DOHH2 (cell line): ENCODE measurements at regions not wholly inside any gene's neighbourhood (a gene's known extent, or its start where the extent isn't known, plus 50 kb on each side); places are given as distances from the start of the nearest gene placed in this dataset.

Experiments
- H3F3A ChIP-seq: fragments of 200-600 bp; sonication (generic), shearing (Covaris generic); 2 replicates; pipeline ENCODE4 v1.6.0; 2016; ENCODE audit warnings: antibody characterized with exemption, mild to moderate bottlenecking; ENCODE audit not compliant: control insufficient read depth, insufficient read depth
- H3K27ac ChIP-seq: fragments of 200-600 bp; sonication (generic); 2 replicates; pipeline ENCODE4 v1.5.1; 2014; ENCODE audit warnings: low read depth, mild to moderate bottlenecking, low read length, moderate library complexity
- H3K27me3 ChIP-seq: fragments of 200-600 bp; sonication (generic); 2 replicates; pipeline ENCODE4 v1.6.1; 2014; ENCODE audit warnings: mild to moderate bottlenecking, low read length, mixed read lengths; ENCODE audit not compliant: control insufficient read depth
- H3K36me3 ChIP-seq: fragments of 200-600 bp; sonication (generic); 2 replicates; pipeline ENCODE4 v1.6.1; 2014; ENCODE audit warnings: mild to moderate bottlenecking, low read length, moderate library complexity, mixed read lengths; ENCODE audit not compliant: control insufficient read depth
- H3K4me1 ChIP-seq: fragments of 200-600 bp; sonication (generic); 2 replicates; pipeline ENCODE4 v1.6.1; 2014; ENCODE audit warnings: mild to moderate bottlenecking, low read length, mixed read lengths; ENCODE audit not compliant: control insufficient read depth
- H3K4me2 ChIP-seq: fragments of 200-600 bp; sonication (generic); 2 replicates; pipeline ENCODE4 v1.6.0; 2014; ENCODE audit warnings: mild to moderate bottlenecking, low read length, moderate library complexity
- H3K4me3 ChIP-seq: fragments of 200-600 bp; sonication (generic); 2 replicates; pipeline ENCODE4 v1.5.1; 2014; ENCODE audit warnings: mild to moderate bottlenecking, low read length, mixed read lengths
- H3K79me2 ChIP-seq: fragments of 200-600 bp; sonication (generic); 2 replicates; pipeline ENCODE4 v1.6.1; 2014; ENCODE audit warnings: mild to moderate bottlenecking, low read length, mixed read lengths; ENCODE audit not compliant: control insufficient read depth
- H3K9me2 ChIP-seq: fragments of 200-600 bp; sonication (generic); replicated peaks from 2 replicates; pipeline ENCODE4 v1.6.1; 2014; ENCODE audit warnings: mild to moderate bottlenecking, low read length, mixed read lengths; ENCODE audit not compliant: control insufficient read depth
- H3K9me3 ChIP-seq: fragments of 200-600 bp; sonication (generic); 2 replicates; pipeline ENCODE4 v1.6.1; 2014; ENCODE audit warnings: antibody characterized with exemption, low read length, mixed read lengths; ENCODE audit not compliant: control insufficient read depth, insufficient read depth
- H4K20me1 ChIP-seq: fragments of 200-600 bp; sonication (generic); 2 replicates; pipeline ENCODE4 v1.6.0; 2014; ENCODE audit warnings: low read depth, mild to moderate bottlenecking, antibody characterized with exemption, low read length, moderate library complexity; ENCODE audit not compliant: control insufficient read depth, insufficient read depth
- EZH2phosphoT487 ChIP-seq: fragments of 200-600 bp; sonication (generic); IDR thresholded peaks from 2 replicates; pipeline ENCODE4 v1.6.1; 2017; ENCODE audit warnings: borderline replicate concordance, mild to moderate bottlenecking, antibody characterized with exemption, low read length, moderate library complexity, mixed read lengths
- TF ChIP-seq, protein P1 (sequence below): fragments of 200-600 bp; sonication (generic); IDR thresholded peaks from one replicate; pipeline ENCODE4 v1.5.1; 2014; ENCODE audit warnings: antibody characterized with exemption, mild to moderate bottlenecking, low read depth, low read length; ENCODE audit not compliant: poor library complexity, severe bottlenecking

DNA sequence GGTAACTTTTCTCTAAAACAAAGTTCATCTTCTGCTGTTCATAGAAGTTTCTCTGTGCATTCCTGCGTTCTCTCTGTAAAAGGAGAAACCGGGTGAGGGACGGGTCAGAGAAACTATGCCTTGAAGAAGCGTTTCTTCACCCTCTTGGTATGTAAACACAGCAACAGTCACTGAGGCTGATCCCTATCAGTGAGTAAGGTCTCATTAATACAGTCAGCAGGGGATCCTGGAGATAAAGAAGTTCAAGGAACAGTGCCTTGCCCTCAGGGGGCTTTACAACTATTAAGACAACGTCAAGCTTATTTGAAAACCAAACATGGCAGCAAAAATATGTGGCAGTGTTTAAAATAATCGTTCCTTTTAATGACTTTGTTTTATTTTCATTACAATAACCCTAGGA is 202.9 kb upstream of the IL12B start:
- Histone ChIP-seq H3K4me2 (no peak overlapping the region), H4K20me1 (no peaks in the 10 kb centered on the region), H3F3A (no peaks in the 10 kb centered on the region), H3K9me2 (no peaks in the 10 kb centered on the region), H3K9me3 (no peaks in the 10 kb centered on the region), H3K79me2 (no peaks in the 10 kb centered on the region), H3K4me1 (no peaks in the 10 kb centered on the region), H3K36me3 (no peaks in the 10 kb centered on the region), H3K27me3 (no peaks in the 10 kb centered on the region), H3K4me3 (no peak overlapping the region), H3K27ac (no peak overlapping the region)
- TF ChIP-seq, protein P1, sequence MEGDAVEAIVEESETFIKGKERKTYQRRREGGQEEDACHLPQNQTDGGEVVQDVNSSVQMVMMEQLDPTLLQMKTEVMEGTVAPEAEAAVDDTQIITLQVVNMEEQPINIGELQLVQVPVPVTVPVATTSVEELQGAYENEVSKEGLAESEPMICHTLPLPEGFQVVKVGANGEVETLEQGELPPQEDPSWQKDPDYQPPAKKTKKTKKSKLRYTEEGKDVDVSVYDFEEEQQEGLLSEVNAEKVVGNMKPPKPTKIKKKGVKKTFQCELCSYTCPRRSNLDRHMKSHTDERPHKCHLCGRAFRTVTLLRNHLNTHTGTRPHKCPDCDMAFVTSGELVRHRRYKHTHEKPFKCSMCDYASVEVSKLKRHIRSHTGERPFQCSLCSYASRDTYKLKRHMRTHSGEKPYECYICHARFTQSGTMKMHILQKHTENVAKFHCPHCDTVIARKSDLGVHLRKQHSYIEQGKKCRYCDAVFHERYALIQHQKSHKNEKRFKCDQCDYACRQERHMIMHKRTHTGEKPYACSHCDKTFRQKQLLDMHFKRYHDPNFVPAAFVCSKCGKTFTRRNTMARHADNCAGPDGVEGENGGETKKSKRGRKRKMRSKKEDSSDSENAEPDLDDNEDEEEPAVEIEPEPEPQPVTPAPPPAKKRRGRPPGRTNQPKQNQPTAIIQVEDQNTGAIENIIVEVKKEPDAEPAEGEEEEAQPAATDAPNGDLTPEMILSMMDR: no peak
- no peak for TF ChIP-seq EZH2phosphoT487

DNA sequence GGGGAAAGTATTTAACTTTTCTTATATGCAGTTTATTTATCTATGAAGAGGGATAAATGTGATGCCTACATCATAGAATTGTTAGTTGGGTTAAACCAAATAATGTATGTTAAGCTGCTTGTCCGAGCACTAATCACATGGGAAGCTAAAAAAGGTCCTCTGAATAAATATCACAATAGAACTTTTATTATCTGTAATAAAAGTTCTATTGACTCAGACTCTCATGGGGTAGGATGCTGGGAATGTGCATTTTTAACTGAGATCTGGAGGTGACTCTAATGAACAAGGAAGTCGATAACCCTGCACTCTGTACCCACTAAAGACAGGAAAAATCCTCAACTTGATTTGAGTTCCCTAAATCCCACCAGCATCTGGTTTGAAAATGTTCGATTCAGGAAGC is 205.9 kb upstream of the IL12B start:
- Histone ChIP-seq H3K9me3 (no peaks in the 10 kb centered on the region), H3K4me1 (no peaks in the 10 kb centered on the region), H3F3A (no peaks in the 10 kb centered on the region), H3K79me2 (no peaks in the 10 kb centered on the region), H3K27ac (no peak overlapping the region), H3K9me2 (no peaks in the 10 kb centered on the region), H4K20me1 (no peaks in the 10 kb centered on the region), H3K36me3 (no peaks in the 10 kb centered on the region), H3K4me3 (no peak overlapping the region), H3K4me2 (no peak overlapping the region), H3K27me3 (no peaks in the 10 kb centered on the region)
- TF ChIP-seq, protein P1: no peak
- no peak for TF ChIP-seq EZH2phosphoT487

DNA sequence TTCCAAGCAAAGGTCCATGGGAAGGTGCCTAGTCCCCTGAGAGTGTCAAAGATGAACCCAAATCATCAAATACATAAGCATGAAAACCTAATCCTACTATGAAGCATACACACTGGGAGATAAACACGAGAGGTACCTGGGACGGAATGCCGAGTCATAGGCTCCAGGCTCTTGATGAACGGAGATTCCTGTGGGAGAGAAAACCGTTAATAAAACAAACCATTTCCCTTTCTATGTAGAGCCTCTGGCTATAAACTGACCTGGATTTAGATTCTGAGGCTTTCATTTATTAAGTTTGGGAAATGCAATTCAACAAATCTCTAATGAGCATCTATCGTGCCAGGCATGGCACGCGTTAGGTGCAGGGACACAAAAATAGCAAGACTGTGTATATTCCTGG is 206.4 kb upstream of the IL12B start:
- H3K4me1 ChIP-seq: no peaks in the 10 kb centered on the region
- H3F3A ChIP-seq: no peaks in the 10 kb centered on the region
- no peaks in the 10 kb centered on the region for H3K36me3 ChIP-seq
- no peaks in the 10 kb centered on the region for H3K9me2 ChIP-seq
- H3K79me2 ChIP-seq: no peaks in the 10 kb centered on the region
- H3K27ac ChIP-seq: no peak overlapping the region
- no peaks in the 10 kb centered on the region for H3K9me3 ChIP-seq
- no peak overlapping the region for H3K4me2 ChIP-seq
- no peaks in the 10 kb centered on the region for H4K20me1 ChIP-seq
- TF ChIP-seq EZH2phosphoT487: no peak
- TF ChIP-seq, protein P1: no peak
- no peaks in the 10 kb centered on the region for H3K27me3 ChIP-seq
- no peak overlapping the region for H3K4me3 ChIP-seq

DNA sequence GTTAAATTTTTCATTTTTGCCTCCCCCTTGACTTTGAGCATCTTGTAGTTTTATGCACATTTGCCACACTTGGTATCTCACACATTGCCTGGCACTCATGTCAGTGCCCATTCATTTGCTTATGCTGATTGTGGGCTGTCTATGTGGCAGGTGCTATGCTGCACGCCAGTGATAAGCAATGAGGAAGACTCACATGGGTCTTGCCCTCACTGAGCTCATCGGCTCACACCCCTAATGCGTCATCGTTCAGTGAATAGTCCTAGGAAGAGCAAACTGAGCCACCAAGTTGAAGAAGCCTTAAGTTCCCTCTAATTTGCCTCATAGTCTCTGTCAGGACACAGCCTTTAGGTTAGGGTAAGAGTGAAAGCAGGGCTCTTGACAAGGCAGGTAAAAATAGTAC is 209.4 kb upstream of the IL12B start:
- no peaks in the 10 kb centered on the region for H3K4me1 ChIP-seq
- no peaks in the 10 kb centered on the region for H3K9me3 ChIP-seq
- no peak for TF ChIP-seq EZH2phosphoT487
- TF ChIP-seq, protein P1: no peak
- H3K4me3 ChIP-seq: no peak overlapping the region
- H3K27ac ChIP-seq: no peak overlapping the region
- H3K9me2 ChIP-seq: no peaks in the 10 kb centered on the region
- no peak overlapping the region for H3K4me2 ChIP-seq
- no peaks in the 10 kb centered on the region for H4K20me1 ChIP-seq
- H3F3A ChIP-seq: no peaks in the 10 kb centered on the region
- no peaks in the 10 kb centered on the region for H3K79me2 ChIP-seq
- no peaks in the 10 kb centered on the region for H3K36me3 ChIP-seq
- H3K27me3 ChIP-seq: 0 out of 2 replicates have a peak, but pooled peaks cover 3% of the 10 kb centered on the region
